Gastroesophageal sphincter (tissue), 4 donors: ENCODE measurements at regions not wholly inside any gene's neighbourhood (a gene's known extent, or its start where the extent isn't known, plus 50 kb on each side); places are given as distances from the start of the nearest gene placed in this dataset.

Experiments
- ATAC-seq: fragments of 150-250 bp; one replicate; pipeline ENCODE4 v1.9.1; 2016; ENCODE audit warnings: mild to moderate bottlenecking, moderate library complexity
- H3K27ac ChIP-seq, 4 donors: fragments of 200-600 bp; sonication (generic) in 3 of 4; 1 replicate in 3 of 4; 2 replicates in 1 of 4; pipeline ENCODE4 v1.5.1; 2016 to 2019
- H3K27me3 ChIP-seq: fragments of 200-600 bp; sonication (generic); one replicate; pipeline ENCODE4 v1.5.1; 2019
- H3K36me3 ChIP-seq, 2 donors: fragments of 200-600 bp; sonication (generic); one replicate each; pipeline ENCODE4 v1.5.1; 2019; ENCODE audit warnings: control low read depth in 1 of 2
- H3K4me1 ChIP-seq, 3 donors: fragments of 200-600 bp; sonication (generic); 1 replicate in 2 of 3; 2 replicates in 1 of 3; pipeline ENCODE4 v1.5.1; 2016 to 2019; ENCODE audit warnings: control low read depth in 2 of 3
- H3K4me3 ChIP-seq, 2 donors: fragments of 200-600 bp; sonication (generic); one replicate each; pipeline ENCODE4 v1.5.1; 2019; ENCODE audit warnings: mild to moderate bottlenecking in 1 of 2, moderate library complexity in 1 of 2
- H3K9me3 ChIP-seq, 3 donors: fragments of 200-600 bp; sonication (generic); one replicate each; pipeline ENCODE4 v1.5.1; 2017 to 2019; ENCODE audit warnings: control low read depth in 2 of 3
- CTCF ChIP-seq, 4 experiments: fragments of 200-600 bp in 2 of 4; fragments of 450-650 bp in 2 of 4; sonication (generic) in 1 of 4; IDR thresholded peaks; one replicate each; pipeline ENCODE4 v1.5.1; 2017 to 2019; ENCODE audit warnings: antibody characterized with exemption in 4 of 4, mild to moderate bottlenecking in 2 of 4, moderate library complexity in 2 of 4
- EP300 ChIP-seq: sonication (generic); formaldehyde crosslinking; IDR thresholded peaks from one replicate; pipeline ENCODE4 v1.6.1; 2017; ENCODE audit warnings: antibody characterized with exemption, mild to moderate bottlenecking
- POLR2A ChIP-seq, 2 donors: fragments of 450-650 bp; IDR thresholded peaks; one replicate each; pipeline ENCODE4 v1.6.1; 2017; ENCODE audit warnings: antibody characterized with exemption in 2 of 2, mild to moderate bottlenecking in 2 of 2, moderate library complexity in 1 of 2
- POLR2AphosphoS5 ChIP-seq: sonication (generic); formaldehyde crosslinking; IDR thresholded peaks from one replicate; pipeline ENCODE4 v1.6.1; 2017; ENCODE audit warnings: antibody characterized with exemption
- WGBS, 2 donors: methylation state at CpG; one replicate each; pipeline ENCODE4 v1.1.5; 2018; ENCODE audit warnings: low coverage in 1 of 2; 5-methylcytosine and 5-hydroxymethylcytosine counted together

GRCh38 chr5:168109441-168109840 is 182.0 kb upstream of the WWC1 start:
- Histone ChIP-seq H3K4me3 (no peak overlapping the region), H3K9me3 (no peaks in the 10 kb centered on the region), H3K27me3 (peaks cover 8% of the 10 kb centered on the region), H3K27ac (no peak overlapping the region), H3K36me3 (no peaks in the 10 kb centered on the region), H3K4me1 (no peaks in the 10 kb centered on the region)
- 62% methylated on average over 2 to 3 of the region's 5 CpGs for WGBS, 2 donors
- no peak for TF ChIP-seq POLR2AphosphoS5
- no peak for TF ChIP-seq CTCF (IDR thresholded peaks at IDR 0.05)
- TF ChIP-seq EP300: no peak
- TF ChIP-seq POLR2A (IDR thresholded peaks at IDR 0.05): no peak
- no peak for ATAC-seq

- Histone ChIP-seq H3K4me3 (no peak overlapping the region), H3K36me3 (no peaks in the 10 kb centered on the region), H3K9me3 (no peaks in the 10 kb centered on the region), H3K4me1 (no peaks in the 10 kb centered on the region), H3K27me3 (peaks cover 8% of the 10 kb centered on the region), H3K27ac (no peak overlapping the region)
- 87 to 92% methylated on average over 3 to 5 of the region's 5 CpGs for WGBS, 2 donors
- no peak for ATAC-seq
- no peak for TF ChIP-seq CTCF (IDR thresholded peaks at IDR 0.05)
- TF ChIP-seq POLR2A (IDR thresholded peaks at IDR 0.05): no peak
- no peak for TF ChIP-seq EP300
- TF ChIP-seq POLR2AphosphoS5: no peak
Measured at GRCh38 chr5:168110384-168110783, 181.1 kb upstream of the WWC1 start.

- no peak for TF ChIP-seq CTCF (IDR thresholded peaks at IDR 0.05)
- TF ChIP-seq EP300: no peak
- no peak for TF ChIP-seq POLR2AphosphoS5
- no peak for TF ChIP-seq POLR2A (IDR thresholded peaks at IDR 0.05)
- ATAC-seq: no peak
- Histone ChIP-seq H3K4me1 (no peaks in the 10 kb centered on the region), H3K9me3 (no peaks in the 10 kb centered on the region), H3K4me3 (no peak overlapping the region), H3K27ac (no peak overlapping the region), H3K27me3 (peaks cover 8% of the 10 kb centered on the region), H3K36me3 (no peaks in the 10 kb centered on the region)
- WGBS, 2 donors: 58 to 78% methylated on average over 8 to 13 of the region's 14 CpGs
Measured at GRCh38 chr5:168110870-168111832, 180.3 kb upstream of the WWC1 start.

GRCh38 chr5:168114444-168115017 is 176.9 kb upstream of the WWC1 start:
- H3K36me3 ChIP-seq: no peaks in the 10 kb centered on the region
- H3K9me3 ChIP-seq: no peaks in the 10 kb centered on the region
- H3K27me3 ChIP-seq: peaks cover under 1% of the 10 kb centered on the region
- peak in 1 of 4 experiments; percentile 50 for TF ChIP-seq CTCF (IDR thresholded peaks at IDR 0.05)
- TF ChIP-seq POLR2A (IDR thresholded peaks at IDR 0.05): no peak
- no peaks in the 10 kb centered on the region for H3K4me1 ChIP-seq
- no peak overlapping the region for H3K27ac ChIP-seq
- 66 to 72% methylated on average over 4 to 6 of the region's 6 CpGs for WGBS, 2 donors
- no peak for ATAC-seq
- no peak overlapping the region for H3K4me3 ChIP-seq

- no peak for TF ChIP-seq EP300
- no peak for TF ChIP-seq CTCF (IDR thresholded peaks at IDR 0.05)
- TF ChIP-seq POLR2A (IDR thresholded peaks at IDR 0.05): no peak
- TF ChIP-seq POLR2AphosphoS5: no peak
- Histone ChIP-seq H3K36me3 (no peaks in the 10 kb centered on the region), H3K4me1 (no peaks in the 10 kb centered on the region), H3K4me3 (no peak overlapping the region), H3K9me3 (no peaks in the 10 kb centered on the region), H3K27ac (no peak overlapping the region), H3K27me3 (no peaks in the 10 kb centered on the region)
- 86 to 90% methylated on average over 3 to 5 of the region's 5 CpGs for WGBS, 2 donors
- no peak for ATAC-seq
Measured at GRCh38 chr5:168117469-168117868, 174.0 kb upstream of the WWC1 start.
